ENCODE measurements at regions not wholly inside any gene's neighbourhood (a gene's known extent, or its start where the extent isn't known, plus 50 kb on each side); places are given as distances from the start of the nearest gene placed in this dataset.

GRCh38 chrX:6384371-6384770, 150.5 kb downstream of the VCX3A start:
- no peak for TF ChIP-seq SUZ12 (IDR thresholded peaks at IDR 0.05; ENCODE audit: extremely low read depth, insufficient read depth, insufficient read length)
- TF ChIP-seq ZNF274 (IDR thresholded peaks at IDR 0.05; ENCODE audit: low read depth, low read length): no peak
